Left ventricle myocardium inferior (tissue), 1 donor: ENCODE measurements at regions not wholly inside any gene's neighbourhood (a gene's known extent, or its start where the extent isn't known, plus 50 kb on each side); places are given as distances from the start of the nearest gene placed in this dataset.
A peak's percentile ranks its signal among the peaks of the same experiment; 100 is the strongest.

Experiments used
- DNase-seq: peaks from one replicate; pipeline ENCODE4 v3.0.0-alpha.2; 2020
- H3K27ac ChIP-seq: fragments of 200-600 bp; replicated peaks from 2 replicates; pipeline ENCODE4 v1.8.0; 2021
- H3K27me3 ChIP-seq: fragments of 200-600 bp; 2 replicates; pipeline ENCODE4 v1.8.0; 2021; ENCODE audit warnings: low read depth
- H3K36me3 ChIP-seq: fragments of 200-600 bp; 2 replicates; pipeline ENCODE4 v1.8.0; 2021
- H3K4me1 ChIP-seq: fragments of 200-600 bp; 2 replicates; pipeline ENCODE4 v1.8.0; 2021
- H3K4me3 ChIP-seq: fragments of 200-600 bp; 2 replicates; pipeline ENCODE4 v1.8.0; 2021; ENCODE audit warnings: mild to moderate bottlenecking, moderate library complexity
- H3K9me3 ChIP-seq: fragments of 200-600 bp; replicated peaks from 2 replicates; pipeline ENCODE4 v1.8.0; 2021
- intact Hi-C: fragments of 100-400 bp; cut with micrococcal nuclease; formaldehyde crosslinking; loops from one replicate; pipeline ENCODE4 v1.11.0; 2022
- TF ChIP-seq, protein P1 (sequence below): fragments of 200-600 bp; IDR thresholded peaks from 2 replicates; pipeline ENCODE4 v1.8.0; 2021; ENCODE audit warnings: antibody characterized with exemption, mild to moderate bottlenecking, borderline replicate concordance
- donor health status: DM: no; HTN: yes; CAD: no; lungs with severe emphysema.

DNA sequence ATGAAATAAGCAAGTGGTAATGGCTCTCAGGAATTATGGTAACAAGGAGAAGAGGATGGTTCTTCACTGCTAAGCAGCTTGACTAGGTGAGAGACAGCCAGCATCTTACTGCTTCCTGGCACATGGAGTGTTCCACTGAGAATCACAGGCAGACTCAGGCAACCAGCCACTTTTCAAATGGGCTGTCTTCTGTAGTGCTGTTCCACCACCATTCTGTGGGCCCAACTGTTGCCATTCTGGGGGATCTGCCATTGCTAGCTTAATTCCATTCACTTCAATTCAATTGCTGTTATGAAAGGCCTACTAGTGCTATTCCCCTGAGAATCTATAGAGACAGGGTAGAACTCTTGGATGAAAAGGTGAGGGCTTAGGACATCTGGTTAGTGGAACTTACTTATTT lies 341.9 kb downstream of the KCNRG start:
- H3K9me3 ChIP-seq, result no peaks in the 10 kb centered on the region
- intact Hi-C loops, result no loop called here
- TF ChIP-seq, protein P1, sequence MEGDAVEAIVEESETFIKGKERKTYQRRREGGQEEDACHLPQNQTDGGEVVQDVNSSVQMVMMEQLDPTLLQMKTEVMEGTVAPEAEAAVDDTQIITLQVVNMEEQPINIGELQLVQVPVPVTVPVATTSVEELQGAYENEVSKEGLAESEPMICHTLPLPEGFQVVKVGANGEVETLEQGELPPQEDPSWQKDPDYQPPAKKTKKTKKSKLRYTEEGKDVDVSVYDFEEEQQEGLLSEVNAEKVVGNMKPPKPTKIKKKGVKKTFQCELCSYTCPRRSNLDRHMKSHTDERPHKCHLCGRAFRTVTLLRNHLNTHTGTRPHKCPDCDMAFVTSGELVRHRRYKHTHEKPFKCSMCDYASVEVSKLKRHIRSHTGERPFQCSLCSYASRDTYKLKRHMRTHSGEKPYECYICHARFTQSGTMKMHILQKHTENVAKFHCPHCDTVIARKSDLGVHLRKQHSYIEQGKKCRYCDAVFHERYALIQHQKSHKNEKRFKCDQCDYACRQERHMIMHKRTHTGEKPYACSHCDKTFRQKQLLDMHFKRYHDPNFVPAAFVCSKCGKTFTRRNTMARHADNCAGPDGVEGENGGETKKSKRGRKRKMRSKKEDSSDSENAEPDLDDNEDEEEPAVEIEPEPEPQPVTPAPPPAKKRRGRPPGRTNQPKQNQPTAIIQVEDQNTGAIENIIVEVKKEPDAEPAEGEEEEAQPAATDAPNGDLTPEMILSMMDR, result no peak
- H3K36me3 ChIP-seq, result no peaks in the 10 kb centered on the region
- H3K27ac ChIP-seq, result peak overlapping the region; percentile 54
- no peaks in the 10 kb centered on the region for H3K27me3 ChIP-seq
- no peak for DNase-seq
- no peak overlapping the region for H3K4me3 ChIP-seq
- H3K4me1 ChIP-seq, result peaks cover 22% of the 10 kb centered on the region

DNA sequence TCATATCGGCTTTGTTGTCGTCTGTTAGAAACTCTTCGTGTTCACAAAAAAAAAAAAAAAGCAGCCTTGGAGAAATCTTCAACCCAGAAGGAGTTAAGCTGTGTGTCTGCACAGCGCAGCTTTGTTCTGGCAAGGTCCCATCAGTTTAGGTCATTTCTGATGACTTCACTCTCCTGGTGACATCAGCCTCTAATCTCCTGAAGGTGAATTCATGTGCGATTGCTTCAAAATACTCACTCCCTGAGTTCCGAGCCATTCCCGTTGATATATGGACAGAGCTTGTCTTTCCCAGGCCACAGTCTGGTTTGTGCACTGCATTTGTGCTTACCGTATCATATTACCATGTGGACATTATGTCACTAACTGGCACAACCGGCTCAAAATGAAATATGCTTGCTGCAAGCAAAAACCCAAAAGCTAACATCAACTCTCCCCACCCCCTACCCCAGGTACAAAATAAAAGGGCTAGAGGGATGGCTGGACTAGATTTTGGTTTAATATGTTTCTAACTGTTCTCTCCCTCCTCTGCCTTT lies 342.4 kb downstream of the KCNRG start:
- H3K4me3 ChIP-seq, result no peak overlapping the region

DNA sequence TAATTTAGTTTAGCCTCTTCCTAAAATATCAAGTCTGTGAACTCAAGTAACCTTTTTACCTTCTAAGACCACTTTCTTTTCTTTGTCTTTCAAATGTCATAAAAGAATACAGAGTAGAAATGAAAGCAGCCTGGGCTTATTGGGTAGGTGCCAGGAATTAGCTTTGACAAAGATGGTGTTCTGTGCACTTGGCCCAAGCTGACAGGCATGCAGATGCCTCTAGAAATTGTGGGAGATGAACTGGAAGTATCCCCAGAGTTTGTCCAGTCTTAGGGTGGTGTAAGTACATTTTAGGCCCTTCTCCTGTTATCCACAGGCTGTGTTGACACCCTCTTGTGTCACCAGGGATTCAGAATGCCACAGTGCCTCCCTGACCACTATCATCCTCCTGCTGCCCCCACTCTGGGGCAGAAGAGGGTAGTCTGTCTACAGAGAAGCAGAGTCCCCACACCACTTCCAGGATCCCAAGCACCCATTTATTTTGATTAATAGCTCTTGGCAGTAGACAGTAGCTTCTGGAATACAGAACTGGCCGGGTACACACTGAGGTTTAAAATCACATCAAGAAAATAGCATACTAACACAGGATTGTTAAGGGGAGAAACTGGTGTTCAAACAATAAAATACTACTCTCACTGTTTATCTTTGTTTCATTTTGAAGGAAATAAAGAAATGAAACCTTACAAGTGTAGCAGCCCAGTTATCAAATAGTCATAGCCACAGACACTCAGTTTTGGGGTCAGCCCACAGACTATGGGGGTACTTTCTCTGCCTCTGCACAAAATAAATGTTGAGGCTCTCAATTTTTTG lies 343.2 kb downstream of the KCNRG start:
- Histone ChIP-seq H3K4me3 (no peak overlapping the region), H3K27ac (peak overlapping the region; percentile 54), H3K36me3 (no peaks in the 10 kb centered on the region), H3K9me3 (no peaks in the 10 kb centered on the region), H3K4me1 (peaks cover 22% of the 10 kb centered on the region), H3K27me3 (no peaks in the 10 kb centered on the region)
- intact Hi-C loops, result no loop called here
- DNase-seq, result no peak
- TF ChIP-seq, protein P1, result no peak

More for the DNA sequence above, 342.4 kb downstream of the KCNRG start:
- intact Hi-C loops, result no loop called here
- Histone ChIP-seq H3K27me3 (no peaks in the 10 kb centered on the region), H3K27ac (peak overlapping the region; percentile 54), H3K9me3 (no peaks in the 10 kb centered on the region), H3K36me3 (no peaks in the 10 kb centered on the region), H3K4me1 (peaks cover 22% of the 10 kb centered on the region)
- TF ChIP-seq, protein P1, result no peak
- DNase-seq, result no peak

DNA sequence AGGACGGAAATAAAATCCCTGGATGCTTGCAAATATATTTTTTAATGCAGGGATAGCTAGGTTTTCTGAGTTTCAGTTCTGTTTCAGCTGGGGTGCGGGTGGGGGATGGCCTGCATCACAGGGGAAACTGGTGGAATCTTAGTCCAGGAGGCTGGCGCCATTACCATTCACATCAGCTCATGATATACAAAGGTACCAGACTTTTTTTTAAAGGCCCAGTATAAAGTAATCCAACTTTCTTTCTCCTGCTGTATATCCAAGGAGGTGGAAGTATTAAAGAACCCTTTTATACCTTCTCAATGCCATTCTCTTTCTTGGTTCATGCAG lies 343.8 kb downstream of the KCNRG start:
- TF ChIP-seq, protein P1, result no peak
- intact Hi-C loops, result no loop called here
- DNase-seq, result no peak
- peaks cover 22% of the 10 kb centered on the region for H3K4me1 ChIP-seq
- H3K9me3 ChIP-seq, result no peaks in the 10 kb centered on the region
- no peak overlapping the region for H3K4me3 ChIP-seq
- no peaks in the 10 kb centered on the region for H3K36me3 ChIP-seq
- H3K27me3 ChIP-seq, result no peaks in the 10 kb centered on the region
- no peak overlapping the region for H3K27ac ChIP-seq

DNA sequence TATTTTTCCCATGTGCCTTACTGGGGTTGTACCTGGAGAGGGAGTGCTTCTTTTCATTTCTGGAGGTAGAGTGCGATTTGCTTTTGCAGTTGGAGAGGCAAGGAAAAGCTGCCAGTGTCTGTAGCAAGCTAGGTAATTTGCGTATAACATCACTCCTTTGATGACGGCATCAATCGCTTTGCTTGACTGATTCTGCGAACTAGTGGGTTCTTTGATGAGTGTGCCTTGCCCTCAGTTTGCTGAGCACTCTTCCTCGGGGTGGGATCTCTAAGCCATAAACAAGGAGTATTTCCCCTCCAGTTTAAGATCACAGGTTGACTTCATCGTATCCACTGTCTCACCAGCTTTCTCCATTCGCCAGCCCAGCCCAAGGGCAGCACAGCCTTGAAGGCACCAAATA lies 344.5 kb downstream of the KCNRG start:
- TF ChIP-seq, protein P1, result no peak
- H3K4me1 ChIP-seq, result peaks cover 22% of the 10 kb centered on the region
- no peak overlapping the region for H3K4me3 ChIP-seq
- no peaks in the 10 kb centered on the region for H3K9me3 ChIP-seq
- no peak for DNase-seq
- intact Hi-C loops, result no loop called here
- no peaks in the 10 kb centered on the region for H3K36me3 ChIP-seq
- H3K27me3 ChIP-seq, result no peaks in the 10 kb centered on the region
- no peak overlapping the region for H3K27ac ChIP-seq
